ENCODE measurements at regions not wholly inside any gene's neighbourhood (a gene's known extent, or its start where the extent isn't known, plus 50 kb on each side); places are given as distances from the start of the nearest gene placed in this dataset.

DNA sequence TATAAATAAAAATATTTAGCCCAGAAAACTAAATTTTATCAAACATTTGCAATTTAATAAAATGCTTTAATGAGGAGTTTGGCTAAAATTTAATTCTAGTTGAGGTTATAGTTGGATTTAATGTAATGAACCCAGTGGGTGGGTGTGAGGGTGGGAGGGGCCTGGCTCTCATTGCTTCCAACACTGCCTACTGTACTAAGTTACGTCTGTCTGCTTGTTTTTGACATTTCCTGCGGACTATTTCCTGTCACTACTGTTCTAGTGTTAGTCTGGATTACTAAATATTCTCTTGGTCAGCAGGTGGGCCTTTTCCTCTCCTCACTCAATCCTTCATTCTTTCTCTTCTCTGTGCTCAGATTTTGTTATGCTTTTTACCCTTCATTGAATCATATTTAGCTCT is 82.5 kb upstream of the MAP3K7 start:
- Histone ChIP-seq H3K14ac (ENCODE audit: insufficient read depth, low read length) (no peak overlapping the region), H3K56ac (ENCODE audit: insufficient read length, low read depth, low read length) (no peak overlapping the region), H4K20me1 (ENCODE audit: control insufficient read depth, insufficient read depth, insufficient read length) (no peaks in the 10 kb centered on the region), H2AK5ac (ENCODE audit: insufficient read length, low read length) (no peak overlapping the region), H3K4me1 (ENCODE audit: insufficient read depth, low read length) (peaks cover 2% of the 10 kb centered on the region; the same call in 1 of the 2 replicates), H3K27me3 (ENCODE audit: insufficient read depth, low read length) (no peaks in the 10 kb centered on the region), H3K23me2 (ENCODE audit: insufficient read length, low read depth, low read length, poor library complexity, severe bottlenecking) (no peaks in the 10 kb centered on the region), H2BK20ac (ENCODE audit: low read depth, low read length, poor library complexity, severe bottlenecking) (no peak overlapping the region), H3K4ac (ENCODE audit: low read depth, low read length) (no peak overlapping the region), H2BK120ac (ENCODE audit: low read depth, low read length, poor library complexity, severe bottlenecking) (no peak overlapping the region), H3K4me2 (ENCODE audit: insufficient read depth, insufficient read length, low read length) (no peak overlapping the region), H2BK12ac (ENCODE audit: insufficient read length, low read depth, low read length) (no peak overlapping the region), H3K23ac (ENCODE audit: insufficient read length, low read depth, low read length) (no peak overlapping the region), H4K8ac (replicated peaks; ENCODE audit: insufficient read length, low read depth, low read length) (no peak overlapping the region), H3K9ac (ENCODE audit: extremely low read depth, insufficient read length, low read length) (no peak overlapping the region), H3K79me1 (ENCODE audit: insufficient read depth, low read depth, low read length, poor library complexity, severe bottlenecking) (no peaks in the 10 kb centered on the region), H2BK5ac (ENCODE audit: insufficient read length, low read length) (no peak overlapping the region), H4K5ac (ENCODE audit: insufficient read length, low read depth, low read length) (no peak overlapping the region), H2BK15ac (ENCODE audit: low read depth, low read length) (no peak overlapping the region), H4K91ac (ENCODE audit: insufficient read length, low read depth, low read length) (no peak overlapping the region), H3T11ph (ENCODE audit: low read length) (no peak overlapping the region), H3K79me2 (ENCODE audit: insufficient read depth, low read length) (no peaks in the 10 kb centered on the region), H3K27ac (ENCODE audit: insufficient read length, low read depth, low read length) (peak overlapping the region; percentile 35), H3K9me3 (ENCODE audit: control insufficient read depth, low read depth, low read length) (no peaks in the 10 kb centered on the region), H2AFZ (ENCODE audit: low read length) (no peak overlapping the region), H3K18ac (ENCODE audit: insufficient read length, low read depth, low read length) (no peak overlapping the region)
- H3K4me1 Mint-ChIP-seq: peaks cover 18 to 24% of the 10 kb centered on the region in 2 experiments
- 0 out of 7 replicates have a peak, but pooled peaks cover 0 to 3% (median 0%) of the 10 kb centered on the region in 3 experiments for H3K36me3 Mint-ChIP-seq (ENCODE audit: insufficient read depth in 1 of 3, low read depth in 3 of 3)
- H3K27me3 Mint-ChIP-seq (ENCODE audit: low read depth): no peaks in the 10 kb centered on the region
- H3K4me3 Mint-ChIP-seq: no peak overlapping the region
- no peak for DNase-seq
- H3K9me3 Mint-ChIP-seq: no peaks in the 10 kb centered on the region
- no peak overlapping the region for H3K27ac Mint-ChIP-seq
- TF ChIP-seq CTCF (conservative IDR thresholded peaks at IDR 0.05): no peak
- WGBS (ENCODE audit: extremely low coverage, insufficient read length, low lambda C conversion rate): no CpG with 5 or more reads among the region's 2 CpGs

Data from H9 (cell line).